Stimulated activated CD4-positive, alpha-beta T cell treated with anti-CD3 and anti-CD28 coated beads, Interleukin-15, amount 100 ng/mL, for 48 hours (primary cell): ENCODE measurements at regions not wholly inside any gene's neighbourhood (a gene's known extent, or its start where the extent isn't known, plus 50 kb on each side); places are given as distances from the start of the nearest gene placed in this dataset.

Experiments used
- DNase-seq, 2 donors: peaks; one replicate each; pipeline ENCODE4 v3.0.0-alpha.2; 2020; ENCODE audit warnings: low read depth in 2 of 2

DNA sequence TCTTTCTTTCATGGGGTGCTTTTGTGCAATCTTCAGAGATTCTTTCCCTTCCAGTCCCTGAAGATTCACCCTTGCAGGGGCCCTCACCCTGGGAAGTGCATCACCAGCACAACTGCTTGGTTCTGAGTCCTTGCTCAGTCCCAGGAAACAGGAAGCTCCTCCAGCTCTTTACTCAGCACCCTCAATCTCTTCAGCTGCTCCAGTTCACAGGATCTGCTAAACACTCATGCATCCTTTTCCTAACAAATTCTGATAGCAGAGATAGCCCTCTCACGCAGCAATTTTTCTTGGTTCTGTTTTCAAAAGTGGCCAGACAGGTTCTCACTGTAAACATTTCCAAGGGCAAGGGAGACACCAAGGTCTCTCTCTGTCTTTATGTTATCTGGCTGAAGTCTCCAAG lies 823.1 kb downstream of the LIG4 start:
- no peak for DNase-seq

DNA sequence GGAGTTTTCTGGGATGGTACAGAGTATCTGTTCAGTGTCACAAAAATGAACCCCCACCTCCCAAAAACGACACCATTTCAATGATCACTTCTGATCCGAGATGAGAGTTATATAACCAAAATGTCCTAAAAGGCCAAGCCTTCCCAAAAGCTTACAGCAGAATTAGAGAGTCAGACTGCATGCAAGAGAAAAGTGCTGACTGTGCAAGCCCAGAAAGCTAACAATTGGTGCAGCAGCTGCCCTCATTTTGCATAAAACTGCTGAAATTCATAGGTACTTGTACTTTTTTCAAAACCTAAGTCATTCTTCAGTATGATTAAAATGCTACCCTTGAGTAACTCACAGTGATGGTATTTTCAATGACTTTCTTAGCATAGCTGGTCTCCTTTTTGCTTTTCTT lies 819.6 kb upstream of the ARGLU1 start:
- DNase-seq = no peak

DNA sequence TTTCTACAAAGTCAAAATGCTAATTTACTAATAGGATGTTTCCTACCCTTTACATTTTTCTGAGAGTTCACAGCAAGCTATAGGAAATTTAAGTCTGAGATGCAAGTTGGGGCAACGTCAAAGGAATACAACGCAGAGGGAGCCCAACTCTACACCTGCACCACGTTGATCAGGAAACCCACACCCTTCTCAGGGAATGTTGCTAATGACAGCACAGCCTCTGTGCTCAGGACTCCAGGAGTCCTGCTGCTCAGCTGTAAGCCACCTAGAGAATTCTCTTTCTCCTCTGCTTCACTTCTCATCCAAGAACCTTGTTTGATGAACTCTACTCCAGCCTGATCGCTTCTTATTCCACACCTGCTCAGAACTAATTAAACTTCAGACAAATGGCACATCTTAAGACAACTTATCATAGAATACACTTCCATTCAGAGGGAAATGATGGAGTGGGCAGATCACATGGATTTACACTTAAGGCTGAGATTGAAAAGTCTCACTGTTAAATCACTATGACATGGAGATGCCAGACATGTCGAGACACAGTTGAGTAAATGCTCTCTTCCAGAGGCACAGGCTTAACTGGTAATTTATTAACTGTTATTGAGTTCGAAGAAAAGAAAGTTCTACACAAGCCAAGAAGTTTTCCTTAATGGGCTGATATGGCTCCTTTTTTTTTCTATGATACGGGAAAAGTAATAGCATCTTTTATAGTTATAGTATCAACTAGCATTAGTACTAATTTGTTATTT lies 811.6 kb upstream of the ARGLU1 start:
- no peak for DNase-seq

DNA sequence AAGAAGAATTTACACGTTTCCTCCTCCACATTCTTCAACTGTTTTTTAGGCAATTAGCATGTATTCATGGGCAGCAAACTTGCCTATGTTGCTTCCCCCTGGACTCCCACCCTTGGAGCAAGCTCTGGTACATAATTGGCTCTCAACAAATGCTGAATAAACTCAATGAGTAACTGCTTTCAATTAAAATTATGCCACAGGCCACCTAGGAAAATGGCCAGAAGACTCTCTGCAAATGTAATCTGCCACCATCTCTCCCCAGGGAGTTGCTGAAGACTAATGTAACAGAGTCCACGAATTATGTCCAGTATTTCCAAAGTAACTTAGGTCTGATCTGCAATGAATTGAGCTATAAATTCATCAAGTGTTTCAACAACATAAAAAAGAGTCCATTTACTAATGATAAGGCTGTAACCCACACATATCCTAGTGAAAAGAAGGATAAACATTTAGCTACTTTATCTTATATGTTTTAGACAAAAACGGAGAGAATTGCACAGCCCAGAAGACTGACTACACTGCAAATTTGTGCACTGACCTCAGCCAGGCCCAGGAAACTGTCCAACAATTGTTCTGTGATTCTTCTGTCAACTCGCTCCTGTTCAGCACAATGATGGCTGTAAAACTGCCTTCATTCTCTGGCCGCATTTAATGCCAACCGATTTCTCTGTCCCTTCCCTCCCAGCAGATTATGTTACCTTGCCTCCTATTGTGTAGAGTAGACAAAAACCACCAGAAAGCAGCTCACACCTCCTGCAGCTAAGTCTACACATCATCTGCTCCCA lies 808.6 kb upstream of the ARGLU1 start:
- DNase-seq = no peak

DNA sequence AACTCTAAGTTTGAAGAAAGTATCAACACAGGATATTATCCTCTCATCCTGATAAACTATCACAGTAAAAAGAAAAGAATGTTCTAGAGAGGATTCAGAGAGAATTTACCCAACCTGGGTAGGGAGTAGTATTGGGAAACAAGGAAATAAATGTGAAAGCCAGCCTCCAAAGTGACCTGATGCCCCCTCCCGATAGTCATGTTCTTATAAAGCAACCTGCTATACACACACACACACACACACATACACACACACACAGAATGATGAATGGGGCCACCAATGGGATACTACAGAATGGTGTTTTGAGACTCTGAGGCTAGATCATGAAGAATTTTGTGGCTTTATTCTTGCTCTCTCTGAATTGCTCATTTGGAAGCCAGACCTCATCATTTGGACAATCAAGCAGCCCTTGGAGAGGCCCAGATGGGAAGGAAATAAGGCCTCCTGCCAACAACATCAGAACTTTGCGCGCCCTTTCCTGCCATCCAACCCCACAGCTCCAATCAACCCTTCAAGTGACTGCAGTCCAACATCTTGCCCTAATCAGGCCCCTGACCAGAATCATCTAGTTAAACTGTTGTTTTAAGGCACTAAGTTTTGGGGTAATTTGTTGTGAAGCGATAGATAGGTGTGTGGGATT lies 807.9 kb upstream of the ARGLU1 start:
- DNase-seq = no peak

DNA sequence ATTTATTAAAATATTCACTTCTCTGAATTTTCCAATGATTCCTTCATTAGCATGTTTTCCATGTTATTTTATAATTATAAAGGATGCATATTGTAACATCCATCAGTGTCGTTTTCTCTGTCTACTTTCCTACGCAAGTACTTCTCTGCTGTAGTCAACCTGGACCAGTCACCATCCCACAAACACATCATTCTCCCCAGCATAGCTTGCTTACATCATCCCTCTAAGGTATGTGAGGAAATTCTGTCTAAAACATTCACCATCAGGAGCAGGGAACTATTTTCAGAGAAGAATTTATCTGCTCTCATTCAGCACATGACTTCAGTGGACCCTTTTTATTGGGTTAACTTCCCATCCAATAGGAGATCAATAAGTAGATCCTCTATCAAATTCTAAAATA lies 806.1 kb upstream of the ARGLU1 start:
- no peak for DNase-seq

DNA sequence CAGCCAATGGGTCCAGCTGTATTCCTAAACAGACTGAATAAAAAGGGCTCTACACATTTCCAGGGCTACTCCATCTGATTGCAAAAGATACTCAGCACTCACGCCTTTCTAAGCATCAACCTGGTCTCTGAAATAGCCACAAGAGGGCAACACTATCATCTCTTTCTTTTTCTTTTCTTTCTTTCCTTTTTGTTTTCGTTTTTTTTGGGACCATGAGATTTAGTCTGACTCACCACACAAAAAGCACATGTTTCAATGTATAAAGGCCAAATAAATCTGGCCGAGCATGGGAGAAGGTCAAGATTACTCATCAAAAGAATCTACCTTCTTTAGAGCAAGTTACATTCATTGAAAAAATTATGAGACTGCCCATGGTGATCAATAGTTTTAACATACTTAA lies 805.6 kb upstream of the ARGLU1 start:
- no peak for DNase-seq

DNA sequence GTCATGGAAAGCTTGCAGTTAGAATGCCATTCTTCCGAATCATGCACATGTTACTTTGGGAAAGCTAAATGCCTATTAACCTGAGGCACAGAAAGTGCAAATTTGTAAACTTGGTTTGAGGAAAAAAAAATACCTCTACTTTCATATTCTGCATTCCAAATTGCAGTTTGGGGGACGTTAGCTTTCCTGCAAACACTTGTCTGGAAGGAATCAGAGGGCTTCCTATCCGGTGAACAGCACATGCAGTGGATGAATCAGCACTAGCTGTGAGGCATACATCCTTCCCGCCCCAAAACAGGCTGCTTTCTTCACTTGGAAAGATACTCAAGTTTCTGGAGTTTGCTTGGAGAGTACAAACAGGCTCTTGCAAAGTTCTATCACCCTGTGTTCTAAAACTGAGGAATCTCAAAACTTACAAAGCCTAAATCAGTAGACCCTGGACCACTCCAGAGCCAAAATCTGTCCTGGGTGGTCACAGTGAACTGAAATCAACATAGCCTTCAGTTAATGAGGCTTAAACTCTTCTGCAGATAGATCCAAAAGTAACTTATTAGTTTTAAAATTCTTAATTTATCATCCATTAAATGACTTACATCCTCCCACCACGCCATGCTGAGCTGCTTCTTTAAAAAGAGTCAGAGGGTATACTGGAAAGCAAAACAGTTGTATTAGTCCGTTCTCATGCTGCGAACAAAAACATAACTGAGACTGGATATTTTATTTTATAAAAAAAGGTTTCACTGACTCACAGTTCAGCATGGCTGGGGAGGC lies 802.3 kb upstream of the ARGLU1 start:
- DNase-seq = no peak

DNA sequence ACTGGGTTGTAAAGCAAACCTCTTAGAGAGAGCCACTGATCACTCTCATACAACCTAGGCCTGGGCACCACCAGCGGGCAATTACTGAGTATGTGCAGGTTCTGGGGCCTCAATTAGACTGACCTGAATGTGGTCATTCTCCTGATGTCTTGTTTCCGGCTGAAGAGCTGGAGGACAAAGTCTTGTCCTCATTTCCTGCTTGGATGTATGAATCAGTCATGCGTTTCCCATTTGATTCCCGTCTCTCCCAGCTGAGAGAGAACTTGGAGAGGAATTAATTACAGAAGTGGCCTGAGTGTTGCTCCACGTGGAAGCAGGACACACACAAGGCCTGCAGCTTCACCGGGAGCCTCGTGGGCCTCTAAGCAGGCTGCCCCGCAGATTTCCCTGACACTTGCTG lies 799.3 kb upstream of the ARGLU1 start:
- no peak for DNase-seq

DNA sequence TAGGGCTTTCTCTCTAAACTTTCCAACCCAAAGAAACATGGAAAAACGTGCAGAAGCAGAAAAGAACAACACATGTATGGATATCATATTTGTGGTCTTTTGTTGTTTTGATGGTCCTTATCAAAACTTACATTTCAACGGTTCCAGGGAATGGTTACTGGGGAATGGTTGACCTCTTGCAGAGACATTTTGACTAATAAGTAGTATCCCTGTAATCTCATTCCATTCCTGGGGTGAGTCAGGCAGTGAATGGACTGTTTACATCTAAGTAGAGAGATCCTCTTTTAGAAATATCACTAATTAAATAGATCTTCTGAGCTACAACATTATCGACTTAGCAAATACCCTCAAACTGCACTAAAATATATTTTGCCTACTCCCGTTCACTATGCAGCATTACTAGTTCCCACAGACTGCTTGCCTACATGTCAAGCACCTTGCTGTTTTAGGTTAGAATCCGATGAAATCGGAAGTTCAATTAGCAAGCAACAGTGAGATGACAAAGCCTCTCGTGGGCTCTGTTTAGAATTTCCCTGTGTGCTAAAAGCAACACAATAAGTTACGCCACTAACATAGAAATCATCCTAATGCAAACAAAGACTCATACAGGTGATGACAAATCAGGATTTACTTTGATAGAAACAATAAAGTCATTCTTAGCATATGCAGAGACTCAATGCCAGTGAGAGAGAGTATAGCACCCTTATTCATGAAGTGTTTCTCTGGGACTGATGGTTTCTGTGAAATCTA lies 797.7 kb upstream of the ARGLU1 start:
- no peak for DNase-seq

DNA sequence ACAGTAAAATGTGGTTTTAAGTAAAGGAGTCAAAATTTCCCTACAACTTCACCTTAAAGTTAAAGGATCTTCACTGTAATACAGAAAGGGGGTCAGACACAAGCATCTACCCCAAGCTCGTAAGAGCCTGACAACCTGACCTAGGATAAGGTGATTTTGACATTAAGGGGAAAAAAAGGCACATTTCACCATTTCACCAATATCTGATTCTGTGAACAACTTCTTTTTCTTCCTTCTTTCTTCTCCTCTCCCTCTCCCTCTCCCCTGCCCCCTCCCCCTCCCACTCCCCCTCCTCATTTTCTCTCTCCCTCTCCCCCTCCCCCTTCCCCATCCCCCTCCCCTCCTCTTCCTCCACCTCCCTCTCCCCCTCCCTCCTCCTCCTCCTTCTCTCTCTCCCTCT lies 796.7 kb upstream of the ARGLU1 start:
- no peak for DNase-seq

DNA sequence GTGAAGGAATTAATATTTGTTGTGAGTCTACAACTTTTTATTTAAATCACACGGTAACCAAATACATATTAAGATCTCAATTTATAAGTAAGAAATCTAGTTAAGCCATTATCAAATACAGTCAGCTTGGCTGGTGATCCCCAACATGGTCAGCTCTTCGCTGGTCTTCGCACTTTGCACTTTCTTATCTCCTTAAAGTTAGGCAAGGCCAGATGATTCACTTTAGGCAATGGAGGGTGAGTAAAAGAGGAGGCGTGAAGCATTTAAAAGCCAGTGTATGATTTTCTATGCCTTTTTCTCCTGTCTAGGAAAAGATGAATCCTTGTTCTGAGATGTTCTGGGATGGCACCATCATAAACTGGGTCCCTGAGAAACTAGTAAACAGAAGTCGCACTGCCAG lies 793.7 kb upstream of the ARGLU1 start:
- no peak for DNase-seq

DNA sequence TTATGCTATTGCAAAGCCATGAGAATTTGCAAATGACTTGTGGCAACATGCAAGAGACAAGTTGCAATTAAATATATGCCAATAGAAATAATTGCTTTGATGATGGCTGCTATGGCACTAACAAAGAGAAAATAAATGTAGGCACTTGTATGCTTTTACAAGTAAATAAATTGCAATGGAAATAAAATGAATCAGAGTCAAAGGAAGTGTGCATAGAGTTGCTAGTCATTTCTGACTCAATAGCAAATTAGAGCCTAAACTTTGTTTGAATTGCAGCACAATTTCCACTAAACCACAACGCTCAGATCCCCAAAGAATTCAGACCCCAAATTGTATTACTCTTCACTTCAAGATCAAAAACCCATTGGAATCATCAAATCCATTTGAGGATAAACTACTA lies 792.1 kb upstream of the ARGLU1 start:
- no peak for DNase-seq

DNA sequence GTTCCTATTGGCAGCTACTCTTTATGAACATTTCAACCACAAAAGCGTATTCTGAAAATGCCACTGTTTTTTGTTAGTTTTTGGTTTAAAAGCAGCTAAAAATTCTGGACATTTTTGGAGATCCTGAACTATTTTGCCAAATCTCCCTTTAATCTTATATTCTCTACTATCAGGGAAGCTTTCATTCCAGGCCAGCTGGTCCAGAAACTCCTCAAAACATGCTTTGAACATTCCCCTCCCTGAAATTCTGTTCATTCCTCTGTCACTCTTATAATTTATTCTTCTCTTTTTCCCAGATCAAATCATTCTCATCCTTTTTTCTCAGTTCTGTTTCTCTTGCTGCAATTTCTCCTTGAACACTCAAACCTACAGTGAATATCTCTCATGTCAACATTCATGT lies 790.9 kb upstream of the ARGLU1 start:
- DNase-seq = no peak

DNA sequence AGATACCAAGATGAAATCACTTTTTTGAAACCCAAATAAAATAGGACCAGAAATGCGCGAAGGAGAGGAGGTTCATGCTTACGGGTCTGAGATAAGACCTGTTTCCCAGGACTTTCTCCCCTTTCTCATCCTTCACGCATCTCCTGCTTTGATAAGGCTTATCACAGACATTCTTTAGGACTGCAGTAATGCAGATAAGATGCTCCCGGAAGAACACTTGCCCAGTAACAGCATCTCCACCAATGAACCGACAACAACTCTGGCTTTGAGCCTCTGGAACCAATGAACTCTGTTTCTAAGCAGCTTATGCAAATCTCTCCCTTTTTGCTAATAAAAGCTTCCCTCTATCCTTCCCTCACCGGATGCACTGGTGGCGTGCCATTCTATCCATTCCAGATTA lies 783.4 kb upstream of the ARGLU1 start:
- DNase-seq = no peak

DNA sequence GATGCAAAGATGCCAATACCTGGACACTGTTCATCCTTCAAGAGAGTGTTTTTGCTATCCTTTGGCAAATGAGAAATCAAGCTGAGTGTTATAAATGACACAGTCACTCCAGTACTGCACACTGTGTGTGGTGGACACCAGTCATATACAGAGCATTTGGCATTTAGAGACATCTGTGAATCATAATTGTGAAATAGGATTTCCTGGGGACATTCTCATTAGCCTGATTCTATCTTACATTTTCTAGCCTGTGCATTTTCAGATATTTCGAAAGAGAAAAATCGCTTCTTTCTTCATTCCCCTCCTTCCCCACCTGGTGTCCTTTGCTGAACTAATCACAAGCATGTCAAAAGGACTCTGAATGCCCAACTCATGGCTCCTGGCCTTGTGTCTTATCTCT lies 781.0 kb upstream of the ARGLU1 start:
- no peak for DNase-seq

DNA sequence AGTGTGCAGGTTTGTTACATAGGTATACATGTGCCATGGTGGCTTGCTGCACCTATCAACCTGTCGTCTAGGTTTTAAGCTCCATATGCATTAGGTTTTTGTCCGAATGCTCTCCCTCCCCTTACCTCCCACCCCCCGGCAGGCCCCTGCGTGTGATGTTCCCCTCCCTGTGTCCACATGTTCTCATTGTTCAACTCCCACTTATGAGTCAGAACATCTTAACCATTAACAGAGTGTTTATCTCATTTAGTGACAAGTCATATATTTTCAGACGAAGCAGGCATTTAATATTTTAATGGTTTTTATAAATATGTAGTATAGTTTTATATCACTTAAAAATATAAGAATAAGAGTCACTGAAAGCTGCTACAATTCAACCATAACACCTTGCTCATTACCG lies 780.5 kb upstream of the ARGLU1 start:
- DNase-seq = no peak

DNA sequence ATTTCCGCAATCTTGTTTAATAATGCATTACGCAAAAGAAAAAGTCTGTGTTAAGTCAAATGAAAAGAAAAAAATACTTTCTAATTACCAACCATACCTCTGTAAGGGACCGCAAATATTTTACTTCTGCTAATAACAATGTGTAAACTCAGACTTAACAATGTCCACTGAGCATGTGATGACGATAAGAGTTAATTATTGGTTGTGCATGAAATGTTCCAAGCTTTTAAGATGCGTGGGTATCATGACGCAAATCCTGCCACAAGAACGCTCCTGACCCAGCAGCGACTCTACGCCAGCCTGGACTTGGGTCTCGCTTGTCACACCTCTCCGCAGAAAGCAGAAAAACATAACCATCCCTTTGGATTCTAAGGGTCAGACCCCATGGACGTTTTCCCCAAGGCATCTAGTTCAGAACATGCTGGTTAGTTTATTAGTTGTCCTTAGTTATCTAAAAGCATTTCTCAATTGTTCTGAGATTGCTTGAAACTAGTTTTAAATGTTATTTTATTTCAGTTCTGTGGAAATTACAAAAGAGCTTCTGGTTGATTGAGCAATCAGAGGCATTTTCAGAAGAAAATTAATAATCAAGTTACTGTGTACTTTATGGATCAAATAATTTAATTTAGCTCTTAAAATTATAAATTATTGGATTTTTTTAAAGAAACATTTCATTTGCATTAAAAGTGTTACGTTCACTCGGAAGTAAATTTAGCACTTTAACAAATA lies 779.9 kb upstream of the ARGLU1 start:
- DNase-seq = no peak

DNA sequence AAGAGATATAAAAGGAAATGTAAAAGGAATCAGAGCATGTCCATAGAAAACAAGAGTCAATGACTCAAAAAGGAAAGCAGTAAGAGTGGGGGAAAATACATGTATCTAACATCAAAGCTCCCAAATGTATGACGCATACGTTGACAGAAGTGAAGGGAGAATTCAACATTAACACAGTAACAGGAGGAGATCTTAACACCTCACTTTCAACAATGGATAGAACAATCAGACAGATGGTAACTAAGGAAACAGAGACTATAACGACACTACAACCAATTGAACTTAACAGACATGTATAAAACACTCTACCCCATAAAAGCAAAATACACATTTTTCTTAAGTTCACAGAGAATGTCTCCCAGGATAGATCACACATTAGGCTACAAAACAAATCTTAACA lies 774.8 kb upstream of the ARGLU1 start:
- DNase-seq = no peak

DNA sequence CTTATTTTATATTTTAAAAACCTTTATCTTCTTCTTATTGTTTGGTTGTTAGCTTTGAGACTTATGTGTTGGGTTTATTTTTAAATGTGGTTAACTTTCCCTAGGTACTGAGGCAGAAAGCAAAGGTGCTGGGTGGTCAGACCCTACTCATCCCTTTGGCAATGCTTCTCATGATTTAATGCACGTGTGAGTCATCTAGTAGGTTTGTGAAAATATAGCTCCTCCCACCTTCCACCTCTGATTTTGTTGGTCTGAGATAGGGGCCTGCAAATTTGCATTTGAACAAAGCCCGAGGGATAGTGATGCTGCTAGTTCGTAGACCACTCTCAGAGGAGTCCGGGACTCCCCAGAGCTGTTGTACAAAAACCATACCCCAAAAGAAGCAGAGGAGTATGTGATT lies 771.3 kb upstream of the ARGLU1 start:
- no peak for DNase-seq

DNA sequence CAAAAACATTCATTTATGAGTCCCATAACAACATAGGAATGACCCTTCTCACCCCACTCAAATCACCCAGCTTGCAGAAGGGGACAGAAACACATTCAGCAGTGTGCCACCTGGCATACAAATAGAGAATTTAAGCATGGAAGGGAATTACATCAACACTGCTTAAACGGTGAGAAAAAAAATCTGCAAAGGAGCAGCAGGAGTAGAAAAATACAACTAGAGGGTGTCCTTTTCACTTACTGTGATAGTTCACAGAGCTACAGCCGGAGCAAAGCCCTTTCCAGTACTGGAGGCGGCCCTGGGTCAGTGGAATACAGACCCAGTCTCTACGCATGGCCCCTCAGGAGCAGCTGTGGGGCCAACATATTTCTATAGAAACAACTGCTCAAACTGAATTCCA lies 764.3 kb upstream of the ARGLU1 start:
- no peak for DNase-seq
